ENCODE measurements at regions not wholly inside any gene's neighbourhood (a gene's known extent, or its start where the extent isn't known, plus 50 kb on each side); places are given as distances from the start of the nearest gene placed in this dataset.
A peak's percentile ranks its signal among the peaks of the same experiment; 100 is the strongest.

DNA sequence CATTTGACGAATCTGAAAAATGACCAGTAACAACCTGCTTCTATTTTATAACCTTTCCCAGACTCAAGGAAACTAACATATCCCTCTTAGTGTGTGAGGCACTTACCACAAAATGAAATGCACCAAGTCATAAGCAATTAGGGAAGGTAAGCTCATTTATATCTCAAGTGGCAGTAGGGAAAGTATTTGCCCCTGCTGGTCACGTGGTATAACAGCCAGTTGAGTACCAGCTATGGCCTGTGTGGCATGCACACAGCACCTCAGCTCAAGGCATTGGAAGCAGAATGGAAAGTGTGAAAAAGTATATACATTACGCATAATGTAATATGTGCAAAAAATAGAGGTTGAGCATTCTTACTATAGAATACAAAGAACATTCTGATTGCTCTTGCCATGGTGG lies 178.3 kb upstream of the GYPA start:
- TF ChIP-seq, protein P1, sequence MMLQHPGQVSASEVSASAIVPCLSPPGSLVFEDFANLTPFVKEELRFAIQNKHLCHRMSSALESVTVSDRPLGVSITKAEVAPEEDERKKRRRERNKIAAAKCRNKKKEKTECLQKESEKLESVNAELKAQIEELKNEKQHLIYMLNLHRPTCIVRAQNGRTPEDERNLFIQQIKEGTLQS (IDR thresholded peaks at IDR 0.05; ENCODE audit: insufficient read depth, low read depth, low read length), result no peak
- no peak for TF ChIP-seq CEBPB (IDR thresholded peaks at IDR 0.05; ENCODE audit: low read depth, low read length)
- no peak for TF ChIP-seq NANOG (IDR thresholded peaks at IDR 0.05; ENCODE audit: insufficient read depth, low read depth, low read length, poor library complexity, severe bottlenecking)
- TF ChIP-seq EZH2 (IDR thresholded peaks at IDR 0.05; ENCODE audit: low read depth, low read length, severe bottlenecking), result no peak
- TF ChIP-seq, protein P2, sequence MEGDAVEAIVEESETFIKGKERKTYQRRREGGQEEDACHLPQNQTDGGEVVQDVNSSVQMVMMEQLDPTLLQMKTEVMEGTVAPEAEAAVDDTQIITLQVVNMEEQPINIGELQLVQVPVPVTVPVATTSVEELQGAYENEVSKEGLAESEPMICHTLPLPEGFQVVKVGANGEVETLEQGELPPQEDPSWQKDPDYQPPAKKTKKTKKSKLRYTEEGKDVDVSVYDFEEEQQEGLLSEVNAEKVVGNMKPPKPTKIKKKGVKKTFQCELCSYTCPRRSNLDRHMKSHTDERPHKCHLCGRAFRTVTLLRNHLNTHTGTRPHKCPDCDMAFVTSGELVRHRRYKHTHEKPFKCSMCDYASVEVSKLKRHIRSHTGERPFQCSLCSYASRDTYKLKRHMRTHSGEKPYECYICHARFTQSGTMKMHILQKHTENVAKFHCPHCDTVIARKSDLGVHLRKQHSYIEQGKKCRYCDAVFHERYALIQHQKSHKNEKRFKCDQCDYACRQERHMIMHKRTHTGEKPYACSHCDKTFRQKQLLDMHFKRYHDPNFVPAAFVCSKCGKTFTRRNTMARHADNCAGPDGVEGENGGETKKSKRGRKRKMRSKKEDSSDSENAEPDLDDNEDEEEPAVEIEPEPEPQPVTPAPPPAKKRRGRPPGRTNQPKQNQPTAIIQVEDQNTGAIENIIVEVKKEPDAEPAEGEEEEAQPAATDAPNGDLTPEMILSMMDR (IDR thresholded peaks at IDR 0.05; ENCODE audit: control extremely low read depth in 1 of 3, insufficient read depth in 1 of 3, low read depth in 1 of 3, low read length in 3 of 3), result peak in 2 of 3 experiments; percentile 20 to 33; a peak in 3 of 4 replicates
- TF ChIP-seq SP2 (IDR thresholded peaks at IDR 0.05; ENCODE audit: low read length), result no peak
- TF ChIP-seq SRF (IDR thresholded peaks at IDR 0.05; ENCODE audit: low read depth, low read length), result no peak

Measured in H1 (cell line).